Lower leg skin (tissue), 3 donors: ENCODE measurements at regions not wholly inside any gene's neighbourhood (a gene's known extent, or its start where the extent isn't known, plus 50 kb on each side); places are given as distances from the start of the nearest gene placed in this dataset.

Experiments
- CTCF ChIP-seq, 3 donors: fragments of 450-650 bp; IDR thresholded peaks; one replicate each; pipeline ENCODE4 v1.5.1; 2016; ENCODE audit warnings: antibody characterized with exemption in 3 of 3, mild to moderate bottlenecking in 3 of 3, moderate library complexity in 2 of 3
- POLR2A ChIP-seq, 2 donors: fragments of 450-650 bp; IDR thresholded peaks; one replicate each; pipeline ENCODE4 v1.6.1; 2016 to 2017; ENCODE audit warnings: antibody characterized with exemption in 2 of 2, mild to moderate bottlenecking in 1 of 2, moderate library complexity in 1 of 2

- TF ChIP-seq CTCF (IDR thresholded peaks at IDR 0.05) (no peak), POLR2A (IDR thresholded peaks at IDR 0.05) (no peak)
Measured at GRCh38 chr1:58060559-58061170, 485.9 kb downstream of the OMA1 start.
